HG03520 (cell line): ENCODE measurements at regions not wholly inside any gene's neighbourhood (a gene's known extent, or its start where the extent isn't known, plus 50 kb on each side); places are given as distances from the start of the nearest gene placed in this dataset.
"Not testable (repeated sequence)": the region's sequence is repeated elsewhere in the genome, so short reads cannot be mapped to it uniquely, and the experiment has no call there.

Experiments used
- ATAC-seq: cut with Tn5 transposase; IDR thresholded peaks from one replicate; pipeline ENCODE4 v1.9.1; 2021; ENCODE audit warnings: mild to moderate bottlenecking, moderate library complexity; ENCODE audit not compliant: unreplicated experiment

GRCh38 chr7:152949253-152949652, 189.7 kb downstream of the ACTR3B start:
- no peak for ATAC-seq

GRCh38 chr7:152949790-152950189, 190.2 kb downstream of the ACTR3B start:
- no peak for ATAC-seq

GRCh38 chr7:152956006-152956405, 196.5 kb downstream of the ACTR3B start:
- no peak for ATAC-seq

GRCh38 chr7:152959610-152960009, 200.1 kb downstream of the ACTR3B start:
- no peak for ATAC-seq

- ATAC-seq: not testable (repeated sequence)
Observed at GRCh38 chr7:152961796-152962195, 202.2 kb downstream of the ACTR3B start.

- no peak for ATAC-seq
Observed at GRCh38 chr7:152966189-152966588, 206.6 kb downstream of the ACTR3B start.

GRCh38 chr7:152967958-152968357, 208.4 kb downstream of the ACTR3B start:
- ATAC-seq: no peak

- ATAC-seq: no peak
Observed at GRCh38 chr7:152968514-152968913, 209.0 kb downstream of the ACTR3B start.

GRCh38 chr7:152969335-152969734, 209.8 kb downstream of the ACTR3B start:
- no peak for ATAC-seq

- no peak for ATAC-seq
Observed at GRCh38 chr7:152969839-152970238, 210.3 kb downstream of the ACTR3B start.

GRCh38 chr7:152970481-152970880, 210.9 kb downstream of the ACTR3B start:
- ATAC-seq: no peak

GRCh38 chr7:152974577-152974976, 215.0 kb downstream of the ACTR3B start:
- no peak for ATAC-seq

- no peak for ATAC-seq
Observed at GRCh38 chr7:152975076-152975475, 215.5 kb downstream of the ACTR3B start.

GRCh38 chr7:152979376-152979775, 219.8 kb downstream of the ACTR3B start:
- no peak for ATAC-seq

- ATAC-seq: no peak
Observed at GRCh38 chr7:152984421-152984820, 224.9 kb downstream of the ACTR3B start.

GRCh38 chr7:152986376-152986775, 226.8 kb downstream of the ACTR3B start:
- no peak for ATAC-seq

- ATAC-seq: no peak
Observed at GRCh38 chr7:152987656-152988055, 228.1 kb downstream of the ACTR3B start.

- no peak for ATAC-seq
Observed at GRCh38 chr7:152989889-152990380, 230.4 kb downstream of the ACTR3B start.

GRCh38 chr7:152998420-152998819, 238.9 kb downstream of the ACTR3B start:
- no peak for ATAC-seq

GRCh38 chr7:153002115-153002514, 242.6 kb downstream of the ACTR3B start:
- ATAC-seq: no peak

- ATAC-seq: no peak
Observed at GRCh38 chr7:153002572-153002971, 243.0 kb downstream of the ACTR3B start.

GRCh38 chr7:153004341-153004740, 244.8 kb downstream of the ACTR3B start:
- no peak for ATAC-seq

GRCh38 chr7:153005750-153006435, 246.3 kb downstream of the ACTR3B start:
- ATAC-seq: no peak
